KBM-7 (cell line): ENCODE measurements at regions not wholly inside any gene's neighbourhood (a gene's known extent, or its start where the extent isn't known, plus 50 kb on each side); places are given as distances from the start of the nearest gene placed in this dataset.

Experiments used
- DNase-seq: peaks from one replicate; pipeline ENCODE4 v3.0.0-alpha.2; 2015
- in situ Hi-C: fragments of 300-500 bp; cut with MboI; formaldehyde crosslinking; loops from 2 replicates; pipeline ENCODE4 v1.14.3; 2020; ENCODE audit warnings: low sequenced_read_pairs, low pct_unique_long_range_greater_than_20kb, mixed read lengths

- in situ Hi-C loops = no loop called here
- no peak for DNase-seq
Observed at GRCh38 chr10:130418731-130419130, 282.5 kb downstream of the GLRX3 start.

GRCh38 chr10:130421909-130422308 is 285.7 kb downstream of the GLRX3 start:
- no peak for DNase-seq
- in situ Hi-C loops = no loop called here

GRCh38 chr10:130422366-130423324 is 286.5 kb downstream of the GLRX3 start:
- in situ Hi-C loops = no loop called here
- no peak for DNase-seq

- in situ Hi-C loops = no loop called here
- no peak for DNase-seq
Observed at GRCh38 chr10:130423455-130424305, 287.5 kb downstream of the GLRX3 start.

- no peak for DNase-seq
- in situ Hi-C loops = no loop called here
Observed at GRCh38 chr10:130424418-130424817, 288.2 kb downstream of the GLRX3 start.

GRCh38 chr10:130425169-130425568 is 289.0 kb downstream of the GLRX3 start:
- in situ Hi-C loops = no loop called here
- no peak for DNase-seq

- in situ Hi-C loops = no loop called here
- no peak for DNase-seq
Observed at GRCh38 chr10:130425881-130426435, 289.8 kb downstream of the GLRX3 start.

- in situ Hi-C loops = no loop called here
- DNase-seq = no peak
Observed at GRCh38 chr10:130427216-130427722, 291.1 kb downstream of the GLRX3 start.

GRCh38 chr10:130428936-130429335 is 292.7 kb downstream of the GLRX3 start:
- DNase-seq = no peak
- in situ Hi-C loops = no loop called here

- DNase-seq = no peak
Observed at GRCh38 chr10:130429809-130430208, 293.6 kb downstream of the GLRX3 start.

GRCh38 chr10:130430291-130430690 is 294.1 kb downstream of the GLRX3 start:
- in situ Hi-C loops = no loop called here
- no peak for DNase-seq

More at GRCh38 chr10:130429809-130430208, 293.6 kb downstream of the GLRX3 start:
- in situ Hi-C loops = no loop called here

GRCh38 chr10:130430852-130431704 is 294.9 kb downstream of the GLRX3 start:
- DNase-seq = no peak
- in situ Hi-C loops = no loop called here

- in situ Hi-C loops = no loop called here
Observed at GRCh38 chr10:130432271-130432670, 296.1 kb downstream of the GLRX3 start.

GRCh38 chr10:130432850-130433249 is 296.7 kb downstream of the GLRX3 start:
- DNase-seq = no peak
- in situ Hi-C loops = no loop called here

More at GRCh38 chr10:130432271-130432670, 296.1 kb downstream of the GLRX3 start:
- DNase-seq = no peak

GRCh38 chr10:130434446-130435385 is 298.5 kb downstream of the GLRX3 start:
- DNase-seq = no peak
- in situ Hi-C loops = no loop called here

- no peak for DNase-seq
- in situ Hi-C loops = no loop called here
Observed at GRCh38 chr10:130435961-130436360, 299.8 kb downstream of the GLRX3 start.

GRCh38 chr10:130438861-130439260 is 302.7 kb downstream of the GLRX3 start:
- in situ Hi-C loops = no loop called here
- DNase-seq = no peak

GRCh38 chr10:130439766-130440165 is 303.6 kb downstream of the GLRX3 start:
- in situ Hi-C loops = no loop called here
- DNase-seq = no peak
